SK-N-SH (cell line): ENCODE measurements at regions not wholly inside any gene's neighbourhood (a gene's known extent, or its start where the extent isn't known, plus 50 kb on each side); places are given as distances from the start of the nearest gene placed in this dataset.

Source experiments
- CTCF ChIA-PET: fragments of 300-600, 350-600 bp; formaldehyde crosslinking; extraction: SDS; loops from one replicate; lab custom pipeline; 2021; lab: Yijun Ruan, JAX
- POLR2A ChIA-PET: fragments of 350-600 bp; sonication (Branson Sonifier 250); formaldehyde crosslinking; extraction: SDS; loops from one replicate; lab custom pipeline; 2020; ENCODE audit warnings: antibody characterized with exemption, inconsistent platforms; lab: Yijun Ruan, JAX
- DNase-seq: peaks from one replicate; pipeline ENCODE4 v3.0.0; 2012
- H2AFZ ChIP-seq: fragments of 200-600 bp; sonication (generic); 2 replicates; pipeline ENCODE4 v1.8.1; 2016; ENCODE audit warnings: antibody characterized with exemption, mild to moderate bottlenecking, low read depth
- H3F3A ChIP-seq: fragments of 200-600 bp; sonication (generic); replicated peaks from 2 replicates; pipeline ENCODE3; 2016; ENCODE audit warnings: antibody characterized with exemption, mild to moderate bottlenecking; ENCODE audit not compliant: insufficient read depth
- H3K27ac ChIP-seq, 2 experiments: fragments of 200-500 bp in 1 of 2; fragments of 200-600 bp in 1 of 2; sonication (Bioruptor generic) in 1 of 2; sonication (generic), shearing (Covaris generic) in 1 of 2; 2 replicates each; pipeline versions ENCODE4 v1.5.1 to v1.6.1; 2014 to 2016; ENCODE audit warnings: low read depth in 2 of 2, inconsistent platforms in 1 of 2, low read length in 1 of 2, mild to moderate bottlenecking in 1 of 2, mixed read lengths in 1 of 2
- H3K27me3 ChIP-seq: fragments of 200-600 bp; sonication (generic), shearing (Covaris generic); 2 replicates; pipeline ENCODE4 v1.6.1; 2016; ENCODE audit warnings: mixed run types; ENCODE audit not compliant: insufficient read depth
- H3K36me3 ChIP-seq, 2 experiments: fragments of 200-500 bp in 1 of 2; fragments of 200-600 bp in 1 of 2; sonication (Bioruptor generic) in 1 of 2; sonication (generic) in 1 of 2; replicated peaks in 1 of 2; 2 replicates each; pipeline versions ENCODE3 to v1.5.1; 2014 to 2016; ENCODE audit warnings: low read length in 1 of 2, mild to moderate bottlenecking in 1 of 2; ENCODE audit not compliant: insufficient read depth in 2 of 2, control insufficient read depth in 1 of 2
- H3K4me1 ChIP-seq, 2 experiments: fragments of 200-500 bp in 1 of 2; fragments of 200-600 bp in 1 of 2; sonication (Bioruptor generic) in 1 of 2; sonication (generic), shearing (Covaris generic) in 1 of 2; 2 replicates each; pipeline versions ENCODE4 v1.5.1 to v1.6.1; 2014 to 2016; ENCODE audit warnings: low read depth in 1 of 2, low read length in 1 of 2, mixed run types in 1 of 2; ENCODE audit not compliant: insufficient read depth in 2 of 2, control insufficient read depth in 1 of 2
- H3K4me2 ChIP-seq: fragments of 200-600 bp; sonication (generic), shearing (Covaris generic); 2 replicates; pipeline ENCODE4 v1.6.1; 2017; ENCODE audit warnings: mixed run types
- H3K4me3 ChIP-seq, 2 experiments: fragments of 200-500 bp in 1 of 2; fragments of 200-600 bp in 1 of 2; sonication (Bioruptor generic) in 1 of 2; sonication (generic), shearing (Covaris generic) in 1 of 2; 2 replicates each; pipeline versions ENCODE4 v1.5.1 to v1.8.1; 2014 to 2016; ENCODE audit warnings: low read depth in 2 of 2, inconsistent platforms in 1 of 2, low read length in 1 of 2, mild to moderate bottlenecking in 1 of 2, mixed read lengths in 1 of 2, moderate library complexity in 1 of 2
- H3K79me2 ChIP-seq: fragments of 200-600 bp; sonication (generic); 2 replicates; pipeline ENCODE4 v1.8.1; 2017; ENCODE audit warnings: mild to moderate bottlenecking; ENCODE audit not compliant: insufficient read depth
- H3K9ac ChIP-seq: fragments of 200-600 bp; sonication (generic); 2 replicates; pipeline ENCODE4 v1.6.1; 2017; ENCODE audit warnings: mixed run types
- H3K9me2 ChIP-seq: fragments of 200-600 bp; sonication (generic); 2 replicates; pipeline ENCODE4 v1.6.1; 2017; ENCODE audit warnings: mixed run types
- H3K9me3 ChIP-seq: fragments of 200-600 bp; sonication (generic); 2 replicates; pipeline ENCODE4 v1.6.1; 2017; ENCODE audit warnings: mixed run types, mild to moderate bottlenecking, moderate library complexity
- H4K20me1 ChIP-seq: fragments of 200-600 bp; sonication (generic); 2 replicates; pipeline ENCODE4 v1.6.1; 2017; ENCODE audit warnings: mild to moderate bottlenecking, mixed run types; ENCODE audit not compliant: insufficient read depth
- CHD2 ChIP-seq: fragments of 150-350 bp; IDR thresholded peaks from 2 replicates; pipeline ENCODE4 v1.6.1; 2018; ENCODE audit warnings: low read length; ENCODE audit not compliant: partially characterized antibody
- ELF1 ChIP-seq: IDR thresholded peaks from 2 replicates; pipeline ENCODE4 v1.4.0; 2012
- EP300 ChIP-seq, 2 experiments: IDR thresholded peaks; 2 replicates each; pipeline versions ENCODE4 v1.4.0 to v1.6.1; 2012; ENCODE audit warnings: borderline replicate concordance in 1 of 2, low read depth in 1 of 2, low read length in 1 of 2
- EZH2phosphoT487 ChIP-seq: fragments of 200-600 bp; sonication (generic); IDR thresholded peaks from 2 replicates; pipeline ENCODE4 v1.6.1; 2017; ENCODE audit warnings: low read depth, mixed run types, mild to moderate bottlenecking, antibody characterized with exemption, moderate library complexity, borderline replicate concordance
- FOXJ3 ChIP-seq: sonication (generic); formaldehyde crosslinking; IDR thresholded peaks from 2 replicates; pipeline ENCODE4 v1.5.1; 2020; ENCODE audit warnings: mild to moderate bottlenecking, missing genetic modification reagents
- IRF3 ChIP-seq: fragments of 150-350 bp; IDR thresholded peaks from 2 replicates; pipeline ENCODE4 v1.6.1; 2016; ENCODE audit warnings: mild to moderate bottlenecking, low read depth, low read length
- MXI1 ChIP-seq: IDR thresholded peaks from 2 replicates; pipeline ENCODE4 v1.6.1; 2012; ENCODE audit warnings: mild to moderate bottlenecking, low read depth, low read length, improper control_type of control experiment
- NFIC ChIP-seq: IDR thresholded peaks from 2 replicates; pipeline ENCODE4 v1.4.0; 2012; ENCODE audit warnings: borderline replicate concordance
- NRF1 ChIP-seq: IDR thresholded peaks from 2 replicates; pipeline ENCODE4 v1.6.1; 2012; ENCODE audit warnings: low read depth, mild to moderate bottlenecking, low read length
- PBX3 ChIP-seq: IDR thresholded peaks from 2 replicates; pipeline ENCODE4; 2012
- POLR2AphosphoS5 ChIP-seq: IDR thresholded peaks from 2 replicates; pipeline ENCODE4 v1.6.1; 2012; ENCODE audit warnings: low read depth, low read length
- RAD21 ChIP-seq: IDR thresholded peaks from 2 replicates; pipeline ENCODE4 v1.6.1; 2012; ENCODE audit warnings: mild to moderate bottlenecking, low read length
- REST ChIP-seq: IDR thresholded peaks from 2 replicates; pipeline ENCODE4 v1.6.1; 2012; ENCODE audit warnings: mild to moderate bottlenecking, low read depth, low read length, moderate library complexity
- SIN3A ChIP-seq: IDR thresholded peaks from 2 replicates; pipeline ENCODE4 v1.6.1; 2012; ENCODE audit warnings: low read depth, mild to moderate bottlenecking, low read length, moderate library complexity, borderline replicate concordance
- SMC3 ChIP-seq: IDR thresholded peaks from 2 replicates; pipeline ENCODE4 v1.6.1; 2012; ENCODE audit warnings: low read depth, low read length, improper control_type of control experiment
- TAF1 ChIP-seq: IDR thresholded peaks from 2 replicates; pipeline ENCODE4 v1.6.1; 2012; ENCODE audit warnings: low read depth, mild to moderate bottlenecking, low read length, moderate library complexity, borderline replicate concordance
- TEAD4 ChIP-seq: IDR thresholded peaks from 2 replicates; pipeline ENCODE4 v1.4.0; 2012; ENCODE audit warnings: mild to moderate bottlenecking, borderline replicate concordance; ENCODE audit not compliant: insufficient read depth
- USF2 ChIP-seq: fragments of 150-350 bp; IDR thresholded peaks from 2 replicates; pipeline ENCODE4 v1.6.1; 2017; ENCODE audit warnings: antibody characterized with exemption, low read length, low read depth, borderline replicate concordance
- YY1 ChIP-seq: IDR thresholded peaks from 2 replicates; pipeline ENCODE4 v1.4.0; 2012; ENCODE audit warnings: low read depth, mild to moderate bottlenecking
- ZBTB33 ChIP-seq: IDR thresholded peaks from 2 replicates; pipeline ENCODE4 v1.4.0; 2012; ENCODE audit warnings: low read depth, borderline replicate concordance
- WGBS: methylation state at CpG from one replicate; pipeline ENCODE4 v1.1.6; 2017; ENCODE audit warnings: low lambda C conversion rate; 5-methylcytosine and 5-hydroxymethylcytosine counted together

GRCh38 chr6:148091394-148091793 lies 251.2 kb upstream of the SASH1 start:
- H3K4me1 ChIP-seq: no peaks in the 10 kb centered on the region
- CTCF ChIA-PET: no interaction called here
- H3K79me2 ChIP-seq: no peaks in the 10 kb centered on the region
- H3K4me3 ChIP-seq: no peak overlapping the region
- H2AFZ ChIP-seq: no peak overlapping the region
- no peak overlapping the region for H3K4me2 ChIP-seq
- no peak for DNase-seq
- no peaks in the 10 kb centered on the region for H3F3A ChIP-seq
- TF ChIP-seq YY1 (no peak), POLR2AphosphoS5 (no peak), IRF3 (no peak), SIN3A (no peak), SMC3 (no peak), ZBTB33 (no peak), CHD2 (no peak), NRF1 (no peak), RAD21 (no peak), NFIC (no peak), ELF1 (no peak), PBX3 (no peak), TAF1 (no peak), FOXJ3 (no peak), TEAD4 (no peak), USF2 (no peak)
- H4K20me1 ChIP-seq: no peaks in the 10 kb centered on the region
- no peaks in the 10 kb centered on the region for H3K27me3 ChIP-seq
- H3K36me3 ChIP-seq: no peaks in the 10 kb centered on the region
- H3K9me2 ChIP-seq: no peaks in the 10 kb centered on the region
- no peak overlapping the region for H3K27ac ChIP-seq
- H3K9me3 ChIP-seq: no peaks in the 10 kb centered on the region; the same call in 1 of the 2 replicates
- POLR2A ChIA-PET: no interaction called here
- H3K9ac ChIP-seq: no peak overlapping the region

- H3K27ac ChIP-seq: no peak overlapping the region
- no peak for DNase-seq
- H4K20me1 ChIP-seq: no peaks in the 10 kb centered on the region
- no peaks in the 10 kb centered on the region for H3F3A ChIP-seq
- no peaks in the 10 kb centered on the region for H3K9me3 ChIP-seq
- no peak overlapping the region for H2AFZ ChIP-seq
- CTCF ChIA-PET: no interaction called here
- H3K9ac ChIP-seq: no peak overlapping the region
- no peaks in the 10 kb centered on the region for H3K4me1 ChIP-seq
- H3K9me2 ChIP-seq: no peaks in the 10 kb centered on the region
- no peak overlapping the region for H3K4me2 ChIP-seq
- POLR2A ChIA-PET: no interaction called here
- 46% methylated on average over 8 of the region's 8 CpGs for WGBS
- no peaks in the 10 kb centered on the region for H3K36me3 ChIP-seq
- no peaks in the 10 kb centered on the region for H3K79me2 ChIP-seq
- H3K27me3 ChIP-seq: no peaks in the 10 kb centered on the region
- H3K4me3 ChIP-seq: no peak overlapping the region
- no peak for TF ChIP-seq REST
- TF ChIP-seq NRF1: no peak
- TF ChIP-seq MXI1: no peak
- no peak for TF ChIP-seq EZH2phosphoT487
- TF ChIP-seq EP300 (IDR thresholded peaks at IDR 0.05; ENCODE audit: borderline replicate concordance in 1 of 2, low read depth in 1 of 2, low read length in 1 of 2): no peak
Observed at GRCh38 chr6:148103436-148103835, 239.2 kb upstream of the SASH1 start.
